Mesendoderm (in vitro differentiated cells): ENCODE measurements at regions not wholly inside any gene's neighbourhood (a gene's known extent, or its start where the extent isn't known, plus 50 kb on each side); places are given as distances from the start of the nearest gene placed in this dataset.
A peak's percentile ranks its signal among the peaks of the same experiment; 100 is the strongest.

Source experiments
- DNase-seq: peaks from one replicate; pipeline ENCODE4 v3.0.0; 2013
- H2AK5ac ChIP-seq: 2 replicates; pipeline ENCODE4 v1.6.1; 2013; ENCODE audit warnings: low read length, inconsistent platforms
- H2BK120ac ChIP-seq: 2 replicates; pipeline ENCODE4 v1.6.1; 2013; ENCODE audit warnings: low read depth, mild to moderate bottlenecking, low read length, moderate library complexity, mixed read lengths
- H2BK15ac ChIP-seq: replicated peaks from 2 replicates; pipeline ENCODE4 v1.6.1; 2013; ENCODE audit warnings: low read depth, mild to moderate bottlenecking, moderate library complexity
- H2BK5ac ChIP-seq: 2 replicates; pipeline ENCODE4 v1.6.1; 2013; ENCODE audit warnings: low read length, inconsistent platforms
- H3K18ac ChIP-seq: 2 replicates; pipeline ENCODE4 v1.6.1; 2013; ENCODE audit warnings: mild to moderate bottlenecking, low read length, mixed read lengths
- H3K23ac ChIP-seq: one replicate; pipeline ENCODE4 v1.6.1; 2013; ENCODE audit warnings: low read length
- H3K27ac ChIP-seq: 2 replicates; pipeline ENCODE4 v1.5.1; 2013; ENCODE audit warnings: low read depth, mild to moderate bottlenecking, inconsistent platforms, low read length, moderate library complexity
- H3K27me3 ChIP-seq: 2 replicates; pipeline ENCODE4 v1.6.1; 2013; ENCODE audit warnings: low read length, control low read depth, mild to moderate bottlenecking, inconsistent platforms; ENCODE audit not compliant: insufficient read depth, poor library complexity
- H3K36me3 ChIP-seq: 2 replicates; pipeline ENCODE4 v1.6.1; 2013; ENCODE audit warnings: low read length, inconsistent platforms; ENCODE audit not compliant: control insufficient read depth, insufficient read depth
- H3K4ac ChIP-seq: one replicate; pipeline ENCODE4 v1.6.1; 2013; ENCODE audit warnings: low read depth, mild to moderate bottlenecking, low read length, moderate library complexity
- H3K4me1 ChIP-seq: 2 replicates; pipeline ENCODE4 v1.6.1; 2013; ENCODE audit warnings: low read depth, low read length, inconsistent platforms; ENCODE audit not compliant: control insufficient read depth
- H3K4me2 ChIP-seq: 2 replicates; pipeline ENCODE4 v1.6.1; 2013; ENCODE audit warnings: low read length
- H3K4me3 ChIP-seq: 2 replicates; pipeline ENCODE4 v1.5.1; 2013; ENCODE audit warnings: mild to moderate bottlenecking, low read length
- H3K56ac ChIP-seq: one replicate; pipeline ENCODE4 v1.6.1; 2013; ENCODE audit warnings: low read length
- H3K79me1 ChIP-seq: 2 replicates; pipeline ENCODE4 v1.6.1; 2013; ENCODE audit warnings: low read length, inconsistent platforms
- H3K79me2 ChIP-seq: 2 replicates; pipeline ENCODE4 v1.6.1; 2013; ENCODE audit warnings: mild to moderate bottlenecking, low read length; ENCODE audit not compliant: control insufficient read depth, insufficient read depth
- H3K9ac ChIP-seq: 2 replicates; pipeline ENCODE4 v1.6.1; 2013; ENCODE audit warnings: low read length, inconsistent platforms
- H4K5ac ChIP-seq: one replicate; pipeline ENCODE4 v1.6.1; 2013; ENCODE audit warnings: low read length
- H4K8ac ChIP-seq: one replicate; pipeline ENCODE4 v1.6.1; 2013; ENCODE audit warnings: low read depth, mild to moderate bottlenecking, control low read depth, low read length, moderate library complexity
- WGBS: extraction: QIAGEN DNeasy Blood & Tissue Kit; methylation state at CpG from one replicate; pipeline ENCODE4 v1.1.7; 2013; ENCODE audit warnings: low lambda C conversion rate, missing lambda C conversion rate; ENCODE audit not compliant: insufficient coverage; ENCODE audit errors: extremely low coverage; 5-methylcytosine and 5-hydroxymethylcytosine counted together

- no CpG with 5 or more reads among the region's 1 CpG for WGBS
- no peaks in the 10 kb centered on the region for H3K27me3 ChIP-seq
- H3K79me2 ChIP-seq, result no peaks in the 10 kb centered on the region
- no peaks in the 10 kb centered on the region for H3K36me3 ChIP-seq
- H2AK5ac ChIP-seq, result no peak overlapping the region
- no peak overlapping the region for H2BK5ac ChIP-seq
- H2BK15ac ChIP-seq, result no peak overlapping the region
- DNase-seq, result no peak
- H3K79me1 ChIP-seq, result no peaks in the 10 kb centered on the region
- no peak overlapping the region for H2BK120ac ChIP-seq
- no peak overlapping the region for H3K4me2 ChIP-seq
- no peak overlapping the region for H4K8ac ChIP-seq
- H3K23ac ChIP-seq, result no peak overlapping the region
- H3K56ac ChIP-seq, result no peak overlapping the region
- H3K9ac ChIP-seq, result no peak overlapping the region
- no peak overlapping the region for H4K5ac ChIP-seq
- no peak overlapping the region for H3K4me3 ChIP-seq
- no peaks in the 10 kb centered on the region for H3K4me1 ChIP-seq
- no peak overlapping the region for H3K18ac ChIP-seq
- H3K4ac ChIP-seq, result no peak overlapping the region
- H3K27ac ChIP-seq, result no peak overlapping the region
These were observed 773.0 kb upstream of the LUZP2 start for GRCh38 chr11:23723861-23724260.

- H3K56ac ChIP-seq, result no peak overlapping the region
- no peak overlapping the region for H2AK5ac ChIP-seq
- H4K5ac ChIP-seq, result no peak overlapping the region
- no peak overlapping the region for H3K23ac ChIP-seq
- no peak overlapping the region for H3K4ac ChIP-seq
- H3K4me1 ChIP-seq, result no peaks in the 10 kb centered on the region
- H2BK120ac ChIP-seq, result no peak overlapping the region
- no peaks in the 10 kb centered on the region for H3K36me3 ChIP-seq
- H4K8ac ChIP-seq, result no peak overlapping the region
- no peak overlapping the region for H3K4me3 ChIP-seq
- no peaks in the 10 kb centered on the region for H3K27me3 ChIP-seq
- H2BK15ac ChIP-seq, result no peak overlapping the region
- H3K4me2 ChIP-seq, result no peak overlapping the region
- H2BK5ac ChIP-seq, result no peak overlapping the region
- peak; percentile 22 for DNase-seq
- no peak overlapping the region for H3K27ac ChIP-seq
- H3K79me1 ChIP-seq, result no peaks in the 10 kb centered on the region
- H3K79me2 ChIP-seq, result no peaks in the 10 kb centered on the region
- no CpG with 5 or more reads among the region's 5 CpGs for WGBS
- no peak overlapping the region for H3K18ac ChIP-seq
- H3K9ac ChIP-seq, result no peak overlapping the region
These were observed 771.1 kb upstream of the LUZP2 start for GRCh38 chr11:23725752-23726151.

GRCh38 chr11:23727387-23727786 lies 769.5 kb upstream of the LUZP2 start:
- H2BK120ac ChIP-seq, result no peak overlapping the region
- no peak for DNase-seq
- no peak overlapping the region for H3K4me3 ChIP-seq
- H3K79me2 ChIP-seq, result no peaks in the 10 kb centered on the region
- H4K5ac ChIP-seq, result no peak overlapping the region
- H2BK5ac ChIP-seq, result no peak overlapping the region
- no peak overlapping the region for H4K8ac ChIP-seq
- H3K4ac ChIP-seq, result no peak overlapping the region
- no peak overlapping the region for H2BK15ac ChIP-seq
- no peak overlapping the region for H3K56ac ChIP-seq
- no peaks in the 10 kb centered on the region for H3K4me1 ChIP-seq
- no peaks in the 10 kb centered on the region for H3K27me3 ChIP-seq
- H3K9ac ChIP-seq, result no peak overlapping the region
- no peak overlapping the region for H3K4me2 ChIP-seq
- H3K27ac ChIP-seq, result no peak overlapping the region
- no peak overlapping the region for H3K18ac ChIP-seq
- no peaks in the 10 kb centered on the region for H3K36me3 ChIP-seq
- H3K79me1 ChIP-seq, result no peaks in the 10 kb centered on the region
- no peak overlapping the region for H3K23ac ChIP-seq
- H2AK5ac ChIP-seq, result no peak overlapping the region

- Histone ChIP-seq H4K5ac (no peak overlapping the region), H3K4ac (no peak overlapping the region), H2AK5ac (no peak overlapping the region), H2BK120ac (no peak overlapping the region), H3K27ac (no peak overlapping the region), H3K4me1 (no peaks in the 10 kb centered on the region), H3K36me3 (no peaks in the 10 kb centered on the region), H4K8ac (no peak overlapping the region), H3K9ac (no peak overlapping the region), H3K4me2 (no peak overlapping the region), H3K56ac (no peak overlapping the region), H3K79me1 (no peaks in the 10 kb centered on the region), H3K23ac (no peak overlapping the region), H3K4me3 (no peak overlapping the region), H2BK5ac (no peak overlapping the region), H2BK15ac (no peak overlapping the region), H3K18ac (no peak overlapping the region), H3K79me2 (no peaks in the 10 kb centered on the region), H3K27me3 (no peaks in the 10 kb centered on the region)
- DNase-seq, result peak; percentile 66
- no CpG with 5 or more reads among the region's 2 CpGs for WGBS
These were observed 769.1 kb upstream of the LUZP2 start for GRCh38 chr11:23727794-23728193.

GRCh38 chr11:23729088-23729487 lies 767.8 kb upstream of the LUZP2 start:
- Histone ChIP-seq H2BK5ac (no peak overlapping the region), H3K4me1 (no peaks in the 10 kb centered on the region)
- WGBS, result no CpG with 5 or more reads among the region's 1 CpG

GRCh38 chr11:23730307-23730998 lies 766.4 kb upstream of the LUZP2 start:
- no peaks in the 10 kb centered on the region for H3K79me1 ChIP-seq
- no peak overlapping the region for H3K4me2 ChIP-seq
- DNase-seq, result no peak
- H4K5ac ChIP-seq, result no peak overlapping the region
- no peak overlapping the region for H3K27ac ChIP-seq
- no peaks in the 10 kb centered on the region for H3K4me1 ChIP-seq
- no peaks in the 10 kb centered on the region for H3K27me3 ChIP-seq
- no peak overlapping the region for H2BK120ac ChIP-seq
- H3K4ac ChIP-seq, result no peak overlapping the region
- H3K18ac ChIP-seq, result no peak overlapping the region
- H2BK15ac ChIP-seq, result no peak overlapping the region
- no CpG with 5 or more reads among the region's 43 CpGs for WGBS
- no peak overlapping the region for H3K23ac ChIP-seq
- H3K4me3 ChIP-seq, result no peak overlapping the region
- H3K9ac ChIP-seq, result no peak overlapping the region
- no peak overlapping the region for H2BK5ac ChIP-seq
- no peaks in the 10 kb centered on the region for H3K36me3 ChIP-seq
- H3K79me2 ChIP-seq, result no peaks in the 10 kb centered on the region
- no peak overlapping the region for H2AK5ac ChIP-seq
- H4K8ac ChIP-seq, result no peak overlapping the region
- no peak overlapping the region for H3K56ac ChIP-seq

More at GRCh38 chr11:23729088-23729487, 767.8 kb upstream of the LUZP2 start:
- Histone ChIP-seq H2BK120ac (no peak overlapping the region), H3K4me2 (no peak overlapping the region), H3K18ac (no peak overlapping the region), H3K56ac (no peak overlapping the region), H3K4me3 (no peak overlapping the region), H3K27ac (no peak overlapping the region), H3K79me1 (no peaks in the 10 kb centered on the region), H3K27me3 (no peaks in the 10 kb centered on the region), H3K79me2 (no peaks in the 10 kb centered on the region), H4K8ac (no peak overlapping the region), H3K4ac (no peak overlapping the region), H2BK15ac (no peak overlapping the region), H2AK5ac (no peak overlapping the region), H3K36me3 (no peaks in the 10 kb centered on the region), H3K23ac (no peak overlapping the region), H3K9ac (no peak overlapping the region), H4K5ac (no peak overlapping the region)
- DNase-seq, result peak; percentile 18
